ENCODE measurements at regions not wholly inside any gene's neighbourhood (a gene's known extent, or its start where the extent isn't known, plus 50 kb on each side); places are given as distances from the start of the nearest gene placed in this dataset.

GRCh38 chr16:52184336-52184735, 362.6 kb downstream of the TOX3 start:
- H3K9me3 Mint-ChIP-seq = peaks cover 0 to 2% (median 0%) of the 10 kb centered on the region in 9 donors
- no peak overlapping the region for H3K27ac Mint-ChIP-seq
- H3K27me3 Mint-ChIP-seq = peaks cover 0 to 2% (median 0%) of the 10 kb centered on the region in 5 donors
- H3K4me3 Mint-ChIP-seq = no peak overlapping the region
- POLR2A ChIA-PET = no interaction called here
- no peak for DNase-seq
- no peaks in the 10 kb centered on the region for H3K36me3 Mint-ChIP-seq
- no peaks in the 10 kb centered on the region for H3K4me1 Mint-ChIP-seq
- ATAC-seq = no peak

DNA sequence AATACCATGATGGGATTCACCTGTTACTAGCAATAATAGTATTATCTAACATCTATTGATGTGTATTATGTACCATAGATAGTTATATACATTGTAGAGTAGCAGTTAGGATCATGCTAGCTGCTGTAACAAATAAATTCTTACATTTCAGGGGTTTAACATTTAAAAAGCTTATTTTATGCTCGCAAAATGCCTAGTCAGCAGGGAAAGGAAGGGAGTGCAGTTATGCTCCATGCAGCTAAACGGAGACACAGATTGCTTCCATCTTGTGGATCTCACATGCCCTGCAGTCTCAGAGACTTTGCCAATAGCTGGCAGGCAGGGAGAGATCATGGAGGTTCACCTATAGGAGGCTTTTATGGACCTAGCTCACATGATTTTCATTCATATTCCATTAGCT, 364.1 kb downstream of the TOX3 start:
- ATAC-seq (no peak), DNase-seq (no peak)
- Mint-ChIP-seq H3K9me3 (peaks cover 0 to 4% (median 0%) of the 10 kb centered on the region in 9 donors), H3K4me1 (no peaks in the 10 kb centered on the region), H3K4me3 (no peak overlapping the region), H3K36me3 (no peaks in the 10 kb centered on the region), H3K27ac (no peak overlapping the region), H3K27me3 (peaks cover 0 to 2% (median 0%) of the 10 kb centered on the region in 5 donors)
- POLR2A ChIA-PET = no interaction called here

- ATAC-seq = no peak
Observed at GRCh38 chr16:52174168-52174567, 372.8 kb downstream of the TOX3 start.

GRCh38 chr16:52171481-52171880, 375.5 kb downstream of the TOX3 start:
- POLR2A ChIA-PET = no interaction called here
- Mint-ChIP-seq H3K4me3 (no peak overlapping the region), H3K27me3 (no peaks in the 10 kb centered on the region), H3K4me1 (no peaks in the 10 kb centered on the region), H3K9me3 (peaks cover 0 to 11% (median 3%) of the 10 kb centered on the region in 9 donors), H3K36me3 (no peaks in the 10 kb centered on the region), H3K27ac (no peak overlapping the region)
- DNase-seq (no peak), ATAC-seq (no peak)

More at GRCh38 chr16:52174168-52174567, 372.8 kb downstream of the TOX3 start:
- no peaks in the 10 kb centered on the region for H3K4me1 Mint-ChIP-seq
- H3K4me3 Mint-ChIP-seq = no peak overlapping the region
- peaks cover 0 to 11% (median 4%) of the 10 kb centered on the region in 9 donors for H3K9me3 Mint-ChIP-seq
- no peak for DNase-seq
- no peaks in the 10 kb centered on the region for H3K36me3 Mint-ChIP-seq
- POLR2A ChIA-PET = no interaction called here
- no peak overlapping the region for H3K27ac Mint-ChIP-seq
- H3K27me3 Mint-ChIP-seq = no peaks in the 10 kb centered on the region

GRCh38 chr16:52167328-52167727, 379.6 kb downstream of the TOX3 start:
- ATAC-seq = no peak
- H3K4me1 Mint-ChIP-seq = no peaks in the 10 kb centered on the region
- peaks cover 0 to 3% (median 0%) of the 10 kb centered on the region in 3 donors for H3K36me3 Mint-ChIP-seq
- peaks cover 0 to 9% (median 5%) of the 10 kb centered on the region in 9 donors for H3K9me3 Mint-ChIP-seq
- H3K4me3 Mint-ChIP-seq = no peak overlapping the region
- POLR2A ChIA-PET = no interaction called here
- H3K27me3 Mint-ChIP-seq = peaks cover 0 to 3% (median 0%) of the 10 kb centered on the region in 5 donors
- no peak overlapping the region for H3K27ac Mint-ChIP-seq
- no peak for DNase-seq

DNA sequence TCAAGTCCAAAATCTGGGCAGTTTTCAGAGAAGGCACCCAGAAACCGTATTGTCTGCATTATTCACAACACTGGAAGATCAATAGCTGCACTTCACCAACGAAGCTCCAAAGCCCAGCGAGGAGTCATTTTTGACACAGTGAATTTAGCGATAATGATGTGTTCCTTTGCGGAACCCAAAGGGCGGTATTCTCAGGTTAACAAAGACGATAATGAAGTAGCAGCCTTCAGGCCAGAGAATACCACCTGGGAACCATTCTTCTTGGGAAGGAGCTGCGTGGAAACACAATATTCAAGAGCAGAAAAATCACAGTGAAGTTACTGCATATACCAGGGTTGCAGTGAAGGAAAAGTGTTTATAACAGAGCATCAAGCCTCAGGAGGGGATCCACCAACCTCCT, 381.0 kb downstream of the TOX3 start:
- Mint-ChIP-seq H3K4me1 (no peaks in the 10 kb centered on the region), H3K9me3 (peaks cover 0 to 17% (median 4%) of the 10 kb centered on the region in 9 donors), H3K4me3 (no peak overlapping the region), H3K27ac (no peak overlapping the region), H3K36me3 (peaks cover 0 to 3% (median 0%) of the 10 kb centered on the region in 3 donors), H3K27me3 (peaks cover 0 to 3% (median 0%) of the 10 kb centered on the region in 5 donors)
- DNase-seq (no peak), ATAC-seq (no peak)
- POLR2A ChIA-PET = no interaction called here

DNA sequence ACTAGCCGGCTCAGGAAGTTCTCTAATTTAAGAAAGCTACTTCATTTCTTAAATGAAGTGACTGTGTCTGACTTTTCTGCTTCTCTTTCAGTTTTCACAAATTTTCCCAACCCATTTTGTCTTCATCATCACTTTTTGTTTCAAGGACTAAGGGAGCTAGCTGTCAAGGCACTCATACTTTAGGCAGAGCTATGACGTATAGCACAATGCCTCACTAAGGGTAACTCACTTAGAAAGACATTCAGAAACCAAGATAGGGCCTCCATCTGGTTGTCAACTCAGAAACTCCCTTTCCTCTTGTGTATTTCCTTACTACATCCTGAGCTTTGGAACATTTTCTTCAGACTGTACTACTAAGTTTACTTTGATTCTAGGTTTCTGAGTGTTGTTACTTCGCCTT, 397.9 kb downstream of the TOX3 start:
- Mint-ChIP-seq H3K36me3 (no peaks in the 10 kb centered on the region), H3K27ac (no peak overlapping the region), H3K4me1 (no peaks in the 10 kb centered on the region), H3K9me3 (peaks cover 0 to 13% (median 5%) of the 10 kb centered on the region in 9 donors), H3K4me3 (no peak overlapping the region), H3K27me3 (no peaks in the 10 kb centered on the region)
- ATAC-seq (no peak), DNase-seq (no peak)
- POLR2A ChIA-PET = no interaction called here

DNA sequence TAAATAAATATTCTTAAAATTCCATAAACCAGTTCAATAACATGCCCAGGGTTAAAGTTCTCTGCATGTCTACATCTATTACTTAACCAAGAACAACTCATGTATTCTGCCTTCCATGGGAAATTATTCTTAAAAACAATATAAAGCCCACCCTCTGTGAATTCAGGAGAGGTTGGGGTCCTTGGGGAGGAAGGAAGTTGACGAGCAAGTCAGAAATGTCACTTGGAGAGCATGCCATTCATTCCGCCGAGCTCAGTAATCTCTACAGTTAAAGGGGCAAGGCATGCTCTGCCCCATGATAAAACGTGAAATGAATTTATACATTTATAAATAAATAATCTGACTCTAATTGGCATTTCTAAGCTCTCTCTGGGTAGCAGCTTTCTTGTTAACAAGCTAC, 405.1 kb downstream of the TOX3 start:
- DNase-seq = no peak
- H3K4me1 Mint-ChIP-seq = no peaks in the 10 kb centered on the region
- H3K9me3 Mint-ChIP-seq = peaks cover 0 to 10% (median 2%) of the 10 kb centered on the region in 9 donors
- no peak for ATAC-seq
- no peak overlapping the region for H3K27ac Mint-ChIP-seq
- no peak overlapping the region for H3K4me3 Mint-ChIP-seq
- H3K36me3 Mint-ChIP-seq = no peaks in the 10 kb centered on the region
- H3K27me3 Mint-ChIP-seq = no peaks in the 10 kb centered on the region
- POLR2A ChIA-PET = no interaction called here

DNA sequence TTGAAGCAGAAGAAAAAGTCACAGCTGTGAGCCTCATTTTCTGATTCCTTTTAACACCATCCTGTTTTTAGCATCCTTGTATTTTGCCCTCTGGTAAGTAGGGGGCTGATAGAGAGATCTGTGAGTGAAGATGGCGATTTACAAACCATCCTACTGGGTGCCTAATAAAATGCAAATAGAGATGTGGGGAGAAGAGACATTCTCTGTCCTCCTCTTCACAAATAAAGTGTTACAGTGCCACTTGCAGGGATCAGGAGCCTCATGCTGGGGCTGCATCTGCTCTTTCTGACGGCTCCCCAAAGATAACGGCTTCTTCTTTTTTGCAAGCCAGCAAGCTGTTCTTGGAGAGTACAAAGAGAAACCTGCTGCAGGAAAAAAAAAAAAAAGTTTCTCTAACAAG, 418.6 kb downstream of the TOX3 start:
- H3K27me3 Mint-ChIP-seq = peaks cover 0 to 2% (median 0%) of the 10 kb centered on the region in 5 donors
- ATAC-seq (no peak), DNase-seq (no peak)
- peaks cover 0 to 12% (median 5%) of the 10 kb centered on the region in 9 donors for H3K9me3 Mint-ChIP-seq
- POLR2A ChIA-PET = no interaction called here
- H3K4me1 Mint-ChIP-seq = no peaks in the 10 kb centered on the region
- no peak overlapping the region for H3K27ac Mint-ChIP-seq
- no peaks in the 10 kb centered on the region for H3K36me3 Mint-ChIP-seq
- no peak overlapping the region for H3K4me3 Mint-ChIP-seq

DNA sequence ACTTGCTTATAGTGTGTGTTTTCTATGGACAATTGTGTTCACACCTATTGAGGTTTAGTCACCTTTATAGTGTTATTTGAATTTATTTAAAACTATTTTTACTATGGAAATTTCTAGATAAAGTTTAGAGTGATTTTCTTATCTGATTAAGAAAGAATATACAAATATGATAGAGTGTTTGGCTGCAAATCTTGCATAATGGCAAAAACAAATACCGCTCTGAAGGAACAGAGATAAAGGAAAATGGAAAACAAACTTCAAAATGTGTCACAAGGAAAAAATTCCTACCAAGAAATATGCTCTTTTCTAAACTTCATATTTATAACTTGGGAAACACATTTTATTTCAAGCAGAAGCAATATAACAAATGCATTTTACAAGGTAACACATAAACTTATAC, 423.1 kb downstream of the TOX3 start:
- peaks cover 7 to 30% (median 16%) of the 10 kb centered on the region in 9 donors for H3K9me3 Mint-ChIP-seq
- H3K4me1 Mint-ChIP-seq = no peaks in the 10 kb centered on the region
- no peak overlapping the region for H3K4me3 Mint-ChIP-seq
- POLR2A ChIA-PET = no interaction called here
- H3K27me3 Mint-ChIP-seq = no peaks in the 10 kb centered on the region
- no peak for DNase-seq
- H3K36me3 Mint-ChIP-seq = no peaks in the 10 kb centered on the region
- no peak overlapping the region for H3K27ac Mint-ChIP-seq
- no peak for ATAC-seq

DNA sequence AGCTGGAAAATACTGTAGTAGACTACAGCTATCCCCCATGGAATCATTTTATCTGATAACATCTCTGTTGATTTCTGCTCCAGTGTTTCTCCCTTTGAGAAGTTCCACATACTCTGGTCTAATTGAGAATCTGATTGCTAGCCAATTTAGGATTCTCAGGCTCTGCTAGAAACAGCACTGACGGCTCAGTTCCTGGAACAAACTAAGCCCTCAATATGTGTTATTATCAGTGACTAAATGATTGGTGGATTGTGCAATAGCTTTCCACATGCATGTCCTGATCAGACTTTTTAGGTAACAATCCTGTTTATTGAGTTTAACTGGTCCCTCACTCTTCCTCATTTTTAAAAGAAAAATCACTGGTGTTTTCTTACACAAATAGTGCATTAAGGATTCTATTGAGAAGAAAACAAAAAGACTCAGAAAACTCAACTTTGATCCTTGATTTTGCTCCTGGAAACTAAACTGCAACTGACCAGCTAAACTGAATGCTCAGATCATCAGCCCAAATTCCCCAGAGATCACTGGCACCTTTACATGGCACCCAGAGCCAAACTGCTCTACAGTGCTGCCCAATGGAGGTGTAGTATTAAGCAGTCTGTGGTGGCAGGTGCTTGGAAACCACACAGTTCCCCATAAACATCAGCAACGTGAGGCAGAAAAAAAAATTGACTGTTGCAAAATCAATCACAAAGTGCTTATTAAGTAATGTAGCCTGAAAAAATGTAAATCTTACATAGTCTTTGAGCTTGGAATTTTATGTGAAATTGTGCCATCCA, 423.7 kb downstream of the TOX3 start:
- Mint-ChIP-seq H3K4me3 (no peak overlapping the region), H3K27ac (no peak overlapping the region), H3K27me3 (no peaks in the 10 kb centered on the region), H3K9me3 (peaks cover 7 to 31% (median 16%) of the 10 kb centered on the region in 9 donors), H3K4me1 (no peaks in the 10 kb centered on the region), H3K36me3 (no peaks in the 10 kb centered on the region)
- ATAC-seq (no peak), DNase-seq (no peak)
- POLR2A ChIA-PET = no interaction called here

DNA sequence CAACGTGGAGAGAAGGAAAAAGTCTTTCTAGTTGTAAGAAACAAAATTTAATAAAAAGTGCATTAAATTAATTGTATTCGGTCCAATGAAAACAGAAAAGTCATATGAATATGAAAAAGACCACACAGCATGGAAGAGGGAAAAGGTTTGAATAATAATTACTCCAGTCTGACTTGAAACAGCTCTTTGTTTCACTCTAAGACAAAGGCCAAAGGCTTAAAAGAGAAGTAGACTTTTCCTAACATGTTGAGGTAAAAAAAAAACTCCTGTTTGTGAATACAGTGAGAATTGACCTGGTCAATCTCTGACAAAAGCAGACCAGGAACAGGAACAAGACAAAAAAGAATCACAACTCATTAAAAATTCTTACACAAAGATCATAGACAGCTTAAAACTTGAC, 429.8 kb downstream of the TOX3 start:
- no peak overlapping the region for H3K4me3 Mint-ChIP-seq
- peaks cover 0 to 1% (median 0%) of the 10 kb centered on the region in 5 donors for H3K27me3 Mint-ChIP-seq
- peaks cover 4 to 30% (median 18%) of the 10 kb centered on the region in 9 donors for H3K9me3 Mint-ChIP-seq
- DNase-seq (no peak), ATAC-seq (no peak)
- H3K27ac Mint-ChIP-seq = no peak overlapping the region
- H3K4me1 Mint-ChIP-seq = no peaks in the 10 kb centered on the region
- POLR2A ChIA-PET = no interaction called here
- H3K36me3 Mint-ChIP-seq = peaks cover 0 to 6% (median 0%) of the 10 kb centered on the region in 3 donors

GRCh38 chr16:52114379-52114778, 432.6 kb downstream of the TOX3 start:
- Mint-ChIP-seq H3K4me3 (no peak overlapping the region), H3K4me1 (no peaks in the 10 kb centered on the region), H3K9me3 (peaks cover 2 to 22% (median 13%) of the 10 kb centered on the region in 9 donors), H3K36me3 (peaks cover 0 to 6% (median 0%) of the 10 kb centered on the region in 3 donors), H3K27ac (no peak overlapping the region), H3K27me3 (peaks cover 0 to 1% (median 0%) of the 10 kb centered on the region in 5 donors)
- ATAC-seq (no peak), DNase-seq (no peak)
- POLR2A ChIA-PET = no interaction called here
